Testis (tissue), 2 donors: ENCODE measurements at regions not wholly inside any gene's neighbourhood (a gene's known extent, or its start where the extent isn't known, plus 50 kb on each side); places are given as distances from the start of the nearest gene placed in this dataset.

ENCODE experiments used
- DNase-seq: peaks from one replicate; pipeline ENCODE4 v3.0.0-alpha.2; 2019
- H3K27ac ChIP-seq, 2 donors: fragments of 200-600 bp; sonication (generic); one replicate each; pipeline ENCODE4 v1.5.1; 2019
- H3K27me3 ChIP-seq: fragments of 200-600 bp; sonication (generic); one replicate; pipeline ENCODE4 v1.5.1; 2019
- H3K36me3 ChIP-seq: fragments of 200-600 bp; sonication (generic); one replicate; pipeline ENCODE4 v1.5.1; 2017; ENCODE audit warnings: low read depth; ENCODE audit errors: missing control alignments
- H3K4me1 ChIP-seq: fragments of 200-600 bp; sonication (generic); one replicate; pipeline ENCODE4 v1.5.1; 2019
- H3K4me3 ChIP-seq, 2 donors: fragments of 200-600 bp; sonication (generic); one replicate each; pipeline ENCODE4 v1.5.1; 2017 to 2019
- H3K9me3 ChIP-seq: fragments of 200-600 bp; sonication (generic); one replicate; pipeline ENCODE4 v1.5.1; 2017
- POLR2A ChIP-seq: fragments of 450-650 bp; IDR thresholded peaks from one replicate; pipeline ENCODE4 v1.6.1; 2017; ENCODE audit warnings: antibody characterized with exemption, mild to moderate bottlenecking, moderate library complexity
- whole genome bisulfite sequencing, 2 donors: methylation state at CpG; one replicate each; pipeline ENCODE4 v1.1.5; 2018; 5-methylcytosine and 5-hydroxymethylcytosine counted together
- intact Hi-C: fragments of 100-400 bp; cut with DNase I; formaldehyde crosslinking; loops from one replicate; pipeline ENCODE4 v1.15.1; 2023; ENCODE audit warnings: low total_unique reads
- TF ChIP-seq, protein P1 (sequence below), 3 experiments: fragments of 450-650 bp in 2 of 3; fragments of 200-600 bp in 1 of 3; sonication (generic) in 1 of 3; IDR thresholded peaks; one replicate each; pipeline ENCODE4 v1.5.1; 2016 to 2019; ENCODE audit warnings: antibody characterized with exemption in 3 of 3, mild to moderate bottlenecking in 2 of 3, moderate library complexity in 1 of 3

DNA sequence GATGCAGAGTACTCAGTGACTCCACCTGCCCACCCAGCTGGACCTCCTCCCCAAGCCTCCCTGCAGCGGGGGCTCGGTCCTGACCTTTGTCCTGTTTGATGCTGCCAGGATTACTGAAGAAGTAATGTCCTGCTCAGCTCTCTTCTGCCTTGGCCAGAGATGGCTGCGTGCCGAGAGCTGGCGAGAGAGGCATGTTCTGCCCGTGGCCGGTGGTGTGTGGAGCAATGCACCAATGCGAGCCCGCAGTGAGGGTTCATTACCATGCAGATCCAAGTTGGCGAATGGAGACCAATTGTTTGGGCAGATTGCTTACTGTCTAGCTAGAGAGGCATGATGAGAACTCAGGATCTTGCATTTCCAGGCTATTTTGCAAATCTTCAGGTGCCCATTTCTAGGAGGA, 248.9 kb downstream of the ENGASE start:
- H3K27ac ChIP-seq, result no peak overlapping the region
- H3K27me3 ChIP-seq, result no peaks in the 10 kb centered on the region
- TF ChIP-seq, protein P1, sequence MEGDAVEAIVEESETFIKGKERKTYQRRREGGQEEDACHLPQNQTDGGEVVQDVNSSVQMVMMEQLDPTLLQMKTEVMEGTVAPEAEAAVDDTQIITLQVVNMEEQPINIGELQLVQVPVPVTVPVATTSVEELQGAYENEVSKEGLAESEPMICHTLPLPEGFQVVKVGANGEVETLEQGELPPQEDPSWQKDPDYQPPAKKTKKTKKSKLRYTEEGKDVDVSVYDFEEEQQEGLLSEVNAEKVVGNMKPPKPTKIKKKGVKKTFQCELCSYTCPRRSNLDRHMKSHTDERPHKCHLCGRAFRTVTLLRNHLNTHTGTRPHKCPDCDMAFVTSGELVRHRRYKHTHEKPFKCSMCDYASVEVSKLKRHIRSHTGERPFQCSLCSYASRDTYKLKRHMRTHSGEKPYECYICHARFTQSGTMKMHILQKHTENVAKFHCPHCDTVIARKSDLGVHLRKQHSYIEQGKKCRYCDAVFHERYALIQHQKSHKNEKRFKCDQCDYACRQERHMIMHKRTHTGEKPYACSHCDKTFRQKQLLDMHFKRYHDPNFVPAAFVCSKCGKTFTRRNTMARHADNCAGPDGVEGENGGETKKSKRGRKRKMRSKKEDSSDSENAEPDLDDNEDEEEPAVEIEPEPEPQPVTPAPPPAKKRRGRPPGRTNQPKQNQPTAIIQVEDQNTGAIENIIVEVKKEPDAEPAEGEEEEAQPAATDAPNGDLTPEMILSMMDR (IDR thresholded peaks at IDR 0.05), result no peak
- TF ChIP-seq POLR2A, result no peak
- no peaks in the 10 kb centered on the region for H3K9me3 ChIP-seq
- H3K36me3 ChIP-seq, result no peaks in the 10 kb centered on the region
- intact Hi-C loops, result no loop called here
- no peak overlapping the region for H3K4me3 ChIP-seq
- 80 to 91% methylated on average over 7 to 10 of the region's 10 CpGs for WGBS, 2 donors
- H3K4me1 ChIP-seq, result no peaks in the 10 kb centered on the region
- no peak for DNase-seq

DNA sequence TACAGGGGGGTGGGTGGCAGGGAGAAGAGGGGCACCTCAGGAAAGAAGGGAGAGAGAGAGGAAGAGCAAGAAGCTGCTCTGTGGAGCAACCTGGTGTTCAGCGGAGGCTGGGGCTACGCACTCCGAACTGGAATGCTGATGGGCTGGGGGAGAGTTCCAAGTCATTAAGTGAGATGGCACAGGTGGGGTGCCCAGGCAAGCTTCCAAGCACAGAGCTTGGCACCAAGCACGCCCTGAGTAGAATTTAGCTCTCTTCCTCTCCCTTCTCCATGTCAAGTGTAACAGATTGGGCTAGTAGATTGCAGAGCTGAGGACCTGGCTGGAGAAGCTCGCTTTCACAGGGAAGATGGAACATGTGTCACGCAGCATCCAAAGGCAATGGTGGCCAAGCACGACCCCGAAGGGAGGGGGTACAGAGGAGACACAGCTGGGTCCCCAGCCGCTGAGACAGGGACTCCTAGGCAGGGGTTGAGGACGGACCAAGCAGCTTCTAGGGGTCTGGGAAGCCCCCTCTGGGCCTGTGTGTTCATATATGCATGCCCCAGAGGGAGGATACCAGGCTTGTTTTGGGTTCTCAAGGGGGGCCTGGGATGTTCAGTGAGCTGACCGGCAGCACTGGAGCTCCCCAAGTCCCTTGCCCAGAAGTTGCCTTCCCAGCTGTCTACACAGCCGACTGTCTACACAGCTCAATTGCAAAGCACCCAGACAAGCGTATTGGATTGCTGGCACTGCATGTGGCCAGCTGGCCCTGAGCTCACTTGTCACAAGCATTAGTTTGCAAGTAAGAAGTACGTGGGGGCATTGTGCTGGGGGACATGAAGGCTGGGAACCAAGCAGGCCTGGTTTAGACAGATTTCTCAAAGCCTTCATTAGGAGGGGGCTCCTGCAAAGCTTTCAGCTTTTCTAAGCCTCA, 247.8 kb downstream of the ENGASE start:
- DNase-seq, result no peak
- Histone ChIP-seq H3K36me3 (no peaks in the 10 kb centered on the region), H3K4me3 (no peak overlapping the region), H3K4me1 (no peaks in the 10 kb centered on the region), H3K9me3 (no peaks in the 10 kb centered on the region), H3K27ac (no peak overlapping the region), H3K27me3 (no peaks in the 10 kb centered on the region)
- 78 to 84% methylated on average over 7 to 14 of the region's 14 CpGs for WGBS, 2 donors
- TF ChIP-seq POLR2A, result no peak
- TF ChIP-seq, protein P1 (IDR thresholded peaks at IDR 0.05), result no peak
- intact Hi-C loops, result no loop called here

DNA sequence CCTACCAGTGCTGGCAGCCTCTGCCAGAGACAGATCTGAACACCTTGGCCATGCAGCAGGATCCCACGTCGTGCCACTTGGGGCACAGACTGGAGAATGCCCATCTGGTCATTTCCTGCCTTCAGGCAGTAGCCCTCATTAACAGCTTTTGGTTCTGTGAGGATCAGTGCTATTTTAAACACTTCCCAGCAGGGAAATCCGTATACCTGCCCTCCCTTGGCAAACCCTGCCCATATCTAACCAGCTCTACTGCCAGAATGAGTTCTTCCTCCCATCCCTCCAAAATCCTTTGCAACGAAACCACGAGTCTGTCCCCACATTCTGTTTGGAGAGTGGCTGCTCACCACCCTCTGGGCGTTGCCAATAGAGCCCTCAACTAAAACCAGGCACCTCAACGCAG, 245.7 kb downstream of the ENGASE start:
- no peaks in the 10 kb centered on the region for H3K36me3 ChIP-seq
- no peaks in the 10 kb centered on the region for H3K9me3 ChIP-seq
- TF ChIP-seq POLR2A, result no peak
- TF ChIP-seq, protein P1 (IDR thresholded peaks at IDR 0.05), result no peak
- no peaks in the 10 kb centered on the region for H3K27me3 ChIP-seq
- no peaks in the 10 kb centered on the region for H3K4me1 ChIP-seq
- no peak overlapping the region for H3K27ac ChIP-seq
- WGBS, 2 donors, result 77 to 79% methylated on average over 7 of the region's 7 CpGs
- no peak for DNase-seq
- H3K4me3 ChIP-seq, result no peak overlapping the region
- intact Hi-C loops, result no loop called here

DNA sequence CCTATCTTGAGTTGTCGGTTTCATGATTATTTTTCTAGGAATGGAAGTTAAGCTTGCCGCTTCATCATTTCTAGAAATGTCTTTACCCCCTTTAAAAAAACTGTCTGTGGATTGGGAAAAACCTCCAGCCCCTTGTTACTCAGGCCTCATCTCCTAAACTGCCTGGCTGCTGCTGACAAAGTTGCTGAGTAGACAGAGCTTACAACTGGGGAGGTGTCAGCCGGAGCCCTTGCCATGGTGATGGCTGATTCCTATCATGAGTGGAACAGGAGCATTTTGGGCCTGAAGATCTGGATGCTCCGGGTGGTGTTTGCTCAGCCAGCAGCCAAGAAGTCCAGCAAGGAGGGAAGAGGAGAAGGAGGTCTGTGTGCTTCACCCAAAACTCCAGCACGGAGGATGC, 243.3 kb downstream of the ENGASE start:
- H3K27me3 ChIP-seq, result no peaks in the 10 kb centered on the region
- H3K4me3 ChIP-seq, result no peak overlapping the region
- WGBS, 2 donors, result 83 to 90% methylated on average over 5 of the region's 5 CpGs
- TF ChIP-seq, protein P1 (IDR thresholded peaks at IDR 0.05), result no peak
- no peak for TF ChIP-seq POLR2A
- no peaks in the 10 kb centered on the region for H3K36me3 ChIP-seq
- H3K4me1 ChIP-seq, result no peaks in the 10 kb centered on the region
- no peak for DNase-seq
- no peaks in the 10 kb centered on the region for H3K9me3 ChIP-seq
- no peak overlapping the region for H3K27ac ChIP-seq
- intact Hi-C loops, result no loop called here

DNA sequence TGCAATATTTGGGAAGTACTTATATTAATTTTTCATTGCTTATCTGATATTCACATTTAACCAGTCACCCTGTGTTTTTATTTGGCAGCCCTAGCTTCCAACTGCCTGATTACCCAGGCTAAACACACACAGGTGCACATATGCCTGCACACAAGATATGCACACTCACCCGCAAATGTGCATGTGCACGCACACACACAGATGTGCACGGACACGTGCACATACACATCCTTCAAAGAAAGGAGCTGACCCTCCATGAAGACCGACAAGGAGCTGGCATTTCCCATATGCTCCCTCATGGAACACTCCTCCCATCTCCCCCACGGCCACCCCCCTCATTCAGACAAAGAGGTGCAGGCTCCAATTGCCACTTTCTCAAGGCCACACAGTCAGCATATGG, 242.2 kb downstream of the ENGASE start:
- DNase-seq, result no peak
- intact Hi-C loops, result no loop called here
- 53 to 70% methylated on average over 6 of the region's 6 CpGs for WGBS, 2 donors
- no peaks in the 10 kb centered on the region for H3K4me1 ChIP-seq
- H3K4me3 ChIP-seq, result no peak overlapping the region
- no peak overlapping the region for H3K27ac ChIP-seq
- H3K36me3 ChIP-seq, result no peaks in the 10 kb centered on the region
- no peak for TF ChIP-seq POLR2A
- no peaks in the 10 kb centered on the region for H3K27me3 ChIP-seq
- no peaks in the 10 kb centered on the region for H3K9me3 ChIP-seq
